HG03378 (cell line): ENCODE measurements at regions not wholly inside any gene's neighbourhood (a gene's known extent, or its start where the extent isn't known, plus 50 kb on each side); places are given as distances from the start of the nearest gene placed in this dataset.

Experiments
- ATAC-seq: cut with Tn5 transposase; IDR thresholded peaks from one replicate; pipeline ENCODE4 v1.9.1; 2021; ENCODE audit warnings: mild to moderate bottlenecking, moderate library complexity; ENCODE audit not compliant: unreplicated experiment

GRCh38 chr2:831622-832021, 119.0 kb upstream of the SNTG2 start:
- no peak for ATAC-seq

- ATAC-seq, result no peak
These were observed 119.5 kb upstream of the SNTG2 start for GRCh38 chr2:831225-831536.

- ATAC-seq, result no peak
These were observed 120.0 kb upstream of the SNTG2 start for GRCh38 chr2:830419-831224.

GRCh38 chr2:829047-829446, 121.6 kb upstream of the SNTG2 start:
- no peak for ATAC-seq

- ATAC-seq, result no peak
These were observed 125.7 kb upstream of the SNTG2 start for GRCh38 chr2:824954-825353.

GRCh38 chr2:824524-824923, 126.1 kb upstream of the SNTG2 start:
- no peak for ATAC-seq

- no peak for ATAC-seq
These were observed 129.1 kb upstream of the SNTG2 start for GRCh38 chr2:821546-821945.

- no peak for ATAC-seq
These were observed 131.0 kb upstream of the SNTG2 start for GRCh38 chr2:819601-820000.

GRCh38 chr2:819121-819520, 131.5 kb upstream of the SNTG2 start:
- ATAC-seq, result no peak

- no peak for ATAC-seq
These were observed 133.2 kb upstream of the SNTG2 start for GRCh38 chr2:817336-818015.

GRCh38 chr2:816278-816677, 134.4 kb upstream of the SNTG2 start:
- no peak for ATAC-seq

GRCh38 chr2:810397-810796, 133.2 kb upstream of the TMEM18 start:
- ATAC-seq, result no peak

- ATAC-seq, result no peak
These were observed 130.1 kb upstream of the TMEM18 start for GRCh38 chr2:807300-807699.

- ATAC-seq, result no peak
These were observed 128.5 kb upstream of the TMEM18 start for GRCh38 chr2:805664-806063.

- no peak for ATAC-seq
These were observed 120.8 kb upstream of the TMEM18 start for GRCh38 chr2:797993-798392.

GRCh38 chr2:797556-797955, 120.3 kb upstream of the TMEM18 start:
- no peak for ATAC-seq

GRCh38 chr2:796141-796985, 119.2 kb upstream of the TMEM18 start:
- no peak for ATAC-seq

GRCh38 chr2:795531-796041, 118.4 kb upstream of the TMEM18 start:
- no peak for ATAC-seq

- ATAC-seq, result no peak
These were observed 117.5 kb upstream of the TMEM18 start for GRCh38 chr2:794554-795241.

- ATAC-seq, result no peak
These were observed 116.0 kb upstream of the TMEM18 start for GRCh38 chr2:793236-793635.

- no peak for ATAC-seq
These were observed 115.5 kb upstream of the TMEM18 start for GRCh38 chr2:792687-793086.
